RWPE2 (cell line): ENCODE measurements at regions not wholly inside any gene's neighbourhood (a gene's known extent, or its start where the extent isn't known, plus 50 kb on each side); places are given as distances from the start of the nearest gene placed in this dataset.

Experiments used
- ATAC-seq: fragments of 200-7000 bp; cut with Tn5 transposase; 3 replicates; pipeline ENCODE4 v1.9.1; 2021; ENCODE audit warnings: low read depth
- DNase-seq: peaks from one replicate; pipeline ENCODE4 v3.0.0-alpha.2; 2020; ENCODE audit warnings: low spot score
- H3K27ac ChIP-seq: fragments of 450-650 bp; 2 replicates; pipeline ENCODE4 v1.5.1; 2017; ENCODE audit warnings: mild to moderate bottlenecking; ENCODE audit not compliant: poor library complexity, severe bottlenecking
- H3K27me3 ChIP-seq: fragments of 250-450 bp; sonication (Bioruptor Pico); 2 replicates; pipeline ENCODE4 v1.5.1; 2021; ENCODE audit warnings: mild to moderate bottlenecking, moderate library complexity; ENCODE audit not compliant: insufficient read depth, poor library complexity, severe bottlenecking
- H3K36me3 ChIP-seq: fragments of 250-450 bp; sonication (Bioruptor Pico); 2 replicates; pipeline ENCODE4 v1.5.1; 2020; ENCODE audit warnings: low read depth, mild to moderate bottlenecking, moderate library complexity
- H3K4me1 ChIP-seq: fragments of 250-450 bp; sonication (Bioruptor Pico); 2 replicates; pipeline ENCODE4 v1.5.1; 2021; ENCODE audit warnings: mild to moderate bottlenecking, moderate library complexity; ENCODE audit not compliant: insufficient read depth, poor library complexity, severe bottlenecking
- H3K4me3 ChIP-seq: fragments of 250-450 bp; sonication (Bioruptor Pico); 2 replicates; pipeline ENCODE4 v1.5.1; 2021; ENCODE audit warnings: mild to moderate bottlenecking, moderate library complexity; ENCODE audit not compliant: severe bottlenecking
- H3K9me3 ChIP-seq: fragments of 250-450 bp; sonication (Bioruptor Pico); 2 replicates; pipeline ENCODE4 v1.5.1; 2021; ENCODE audit warnings: mild to moderate bottlenecking, moderate library complexity; ENCODE audit not compliant: severe bottlenecking
- TF ChIP-seq, protein P1 (sequence below): fragments of 450-650 bp; IDR thresholded peaks from one replicate; pipeline ENCODE4 v1.5.1; 2017; ENCODE audit warnings: mild to moderate bottlenecking, moderate library complexity; ENCODE audit not compliant: poor library complexity, severe bottlenecking

DNA sequence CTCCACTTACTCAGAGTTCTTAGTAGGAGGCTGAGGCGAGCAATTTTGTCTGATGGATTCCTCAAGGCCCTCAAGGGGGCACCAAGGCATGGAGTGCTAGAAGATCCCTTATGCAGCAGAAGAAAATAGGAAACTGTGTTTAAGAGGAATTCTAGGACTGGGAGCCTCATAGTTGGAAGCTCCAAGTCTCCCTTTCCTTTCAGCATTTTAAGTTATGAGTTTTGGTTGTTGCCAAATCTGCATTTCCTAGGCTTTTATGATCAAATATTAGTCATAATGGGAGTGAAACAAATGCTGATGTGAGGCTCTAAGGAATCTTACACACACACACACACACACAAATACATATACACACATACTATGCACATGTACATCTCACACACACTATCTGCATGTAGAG, 714.0 kb downstream of the UTRN start:
- Histone ChIP-seq H3K4me3 (no peak overlapping the region), H3K27me3 (no peaks in the 10 kb centered on the region), H3K9me3 (no peaks in the 10 kb centered on the region), H3K27ac (no peak overlapping the region), H3K36me3 (no peaks in the 10 kb centered on the region), H3K4me1 (no peaks in the 10 kb centered on the region)
- TF ChIP-seq, protein P1, sequence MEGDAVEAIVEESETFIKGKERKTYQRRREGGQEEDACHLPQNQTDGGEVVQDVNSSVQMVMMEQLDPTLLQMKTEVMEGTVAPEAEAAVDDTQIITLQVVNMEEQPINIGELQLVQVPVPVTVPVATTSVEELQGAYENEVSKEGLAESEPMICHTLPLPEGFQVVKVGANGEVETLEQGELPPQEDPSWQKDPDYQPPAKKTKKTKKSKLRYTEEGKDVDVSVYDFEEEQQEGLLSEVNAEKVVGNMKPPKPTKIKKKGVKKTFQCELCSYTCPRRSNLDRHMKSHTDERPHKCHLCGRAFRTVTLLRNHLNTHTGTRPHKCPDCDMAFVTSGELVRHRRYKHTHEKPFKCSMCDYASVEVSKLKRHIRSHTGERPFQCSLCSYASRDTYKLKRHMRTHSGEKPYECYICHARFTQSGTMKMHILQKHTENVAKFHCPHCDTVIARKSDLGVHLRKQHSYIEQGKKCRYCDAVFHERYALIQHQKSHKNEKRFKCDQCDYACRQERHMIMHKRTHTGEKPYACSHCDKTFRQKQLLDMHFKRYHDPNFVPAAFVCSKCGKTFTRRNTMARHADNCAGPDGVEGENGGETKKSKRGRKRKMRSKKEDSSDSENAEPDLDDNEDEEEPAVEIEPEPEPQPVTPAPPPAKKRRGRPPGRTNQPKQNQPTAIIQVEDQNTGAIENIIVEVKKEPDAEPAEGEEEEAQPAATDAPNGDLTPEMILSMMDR: no peak
- DNase-seq: no peak
- no peak for ATAC-seq

DNA sequence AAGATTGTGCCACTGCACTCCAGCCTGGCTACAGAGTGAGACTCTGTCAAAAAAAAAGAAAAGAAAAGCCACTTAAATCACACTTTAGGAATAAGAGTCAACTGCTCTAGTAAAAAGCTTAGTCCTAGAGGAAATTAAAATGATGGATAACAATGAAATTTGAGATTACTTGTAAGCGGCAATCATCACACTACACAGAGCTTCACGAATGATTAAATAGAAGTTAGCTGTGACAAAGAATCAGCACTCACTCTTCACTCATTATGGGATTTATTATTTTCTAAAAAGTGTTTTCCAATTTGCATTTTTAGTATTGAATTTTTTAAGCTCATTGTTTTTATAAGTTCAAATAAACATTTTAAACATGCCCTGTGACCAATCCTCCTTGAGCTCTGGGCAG, 718.0 kb downstream of the UTRN start:
- TF ChIP-seq, protein P1: no peak
- Histone ChIP-seq H3K27ac (no peak overlapping the region), H3K36me3 (no peaks in the 10 kb centered on the region), H3K4me1 (no peaks in the 10 kb centered on the region), H3K9me3 (no peaks in the 10 kb centered on the region), H3K4me3 (no peak overlapping the region), H3K27me3 (no peaks in the 10 kb centered on the region)
- DNase-seq (no peak), ATAC-seq (no peak)

DNA sequence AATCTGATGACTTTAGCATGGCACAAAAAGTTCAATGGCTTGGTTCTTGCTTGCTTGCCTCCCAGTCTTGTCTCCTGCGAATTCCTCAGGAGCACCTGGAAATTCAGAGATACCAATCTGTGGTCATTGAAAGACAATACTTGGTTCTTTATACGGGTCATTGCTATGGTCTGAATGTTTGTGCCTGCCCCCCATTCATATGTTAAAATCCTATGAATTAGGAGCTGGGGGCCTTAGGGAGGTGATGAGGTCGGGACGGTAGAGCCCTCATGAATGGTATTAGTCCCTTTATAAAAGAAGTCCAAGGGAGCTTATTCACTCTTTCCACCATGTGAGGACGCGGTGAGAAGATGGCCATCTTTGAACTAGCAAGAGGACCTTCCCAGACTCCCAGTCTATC, 721.8 kb downstream of the UTRN start:
- no peaks in the 10 kb centered on the region for H3K4me1 ChIP-seq
- H3K27me3 ChIP-seq: no peaks in the 10 kb centered on the region
- no peaks in the 10 kb centered on the region for H3K9me3 ChIP-seq
- TF ChIP-seq, protein P1: no peak
- H3K36me3 ChIP-seq: no peaks in the 10 kb centered on the region
- no peak overlapping the region for H3K27ac ChIP-seq
- DNase-seq (no peak), ATAC-seq (no peak)
- H3K4me3 ChIP-seq: no peak overlapping the region

DNA sequence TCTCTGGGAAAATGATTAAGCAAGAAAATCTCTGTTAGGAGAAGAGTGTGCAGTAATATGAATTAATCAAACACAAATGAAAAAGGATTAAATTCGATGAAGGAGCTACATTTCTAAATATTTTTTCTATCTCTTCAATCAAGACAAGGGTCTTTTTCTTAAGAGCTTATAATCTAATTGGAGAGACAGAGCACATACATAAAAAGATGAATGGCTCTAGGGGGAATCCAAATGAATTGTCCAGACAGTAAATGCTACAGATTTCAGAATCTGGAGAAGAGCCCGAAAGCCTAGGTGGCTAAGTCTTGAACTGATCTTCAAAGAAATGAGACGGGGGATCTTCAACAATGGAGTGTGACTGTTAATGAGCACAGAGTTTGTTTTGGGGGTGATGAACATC, 723.6 kb downstream of the UTRN start:
- no peak for DNase-seq
- Histone ChIP-seq H3K27me3 (no peaks in the 10 kb centered on the region), H3K4me1 (no peaks in the 10 kb centered on the region), H3K4me3 (no peak overlapping the region), H3K36me3 (no peaks in the 10 kb centered on the region), H3K9me3 (no peaks in the 10 kb centered on the region), H3K27ac (no peak overlapping the region)
- TF ChIP-seq, protein P1: no peak
- ATAC-seq: no peak

DNA sequence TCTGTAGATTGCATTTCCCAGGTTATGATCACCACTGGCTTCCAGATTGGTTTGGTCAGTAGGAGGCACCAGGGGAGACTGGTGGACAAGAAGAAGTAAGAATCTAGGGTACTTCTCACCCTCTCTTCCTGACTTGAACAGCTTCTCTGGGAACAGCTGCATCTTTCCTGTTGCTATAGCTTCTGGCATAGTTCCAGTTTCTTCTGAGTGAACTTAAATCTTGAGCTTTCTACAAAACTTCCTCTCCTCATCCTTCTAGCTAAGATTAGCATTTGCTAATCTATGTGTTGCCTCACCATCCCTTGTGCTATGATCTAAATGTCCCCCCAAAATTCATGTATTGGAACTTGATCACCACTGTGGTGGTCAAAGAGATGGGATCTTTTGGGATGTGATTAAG, 724.6 kb downstream of the UTRN start:
- H3K27ac ChIP-seq: no peak overlapping the region
- DNase-seq: no peak
- no peaks in the 10 kb centered on the region for H3K27me3 ChIP-seq
- H3K4me1 ChIP-seq: no peaks in the 10 kb centered on the region
- H3K9me3 ChIP-seq: no peaks in the 10 kb centered on the region
- no peak overlapping the region for H3K4me3 ChIP-seq
- H3K36me3 ChIP-seq: no peaks in the 10 kb centered on the region
- TF ChIP-seq, protein P1: no peak
- no peak for ATAC-seq
